ENCODE measurements at regions not wholly inside any gene's neighbourhood (a gene's known extent, or its start where the extent isn't known, plus 50 kb on each side); places are given as distances from the start of the nearest gene placed in this dataset.

DNA sequence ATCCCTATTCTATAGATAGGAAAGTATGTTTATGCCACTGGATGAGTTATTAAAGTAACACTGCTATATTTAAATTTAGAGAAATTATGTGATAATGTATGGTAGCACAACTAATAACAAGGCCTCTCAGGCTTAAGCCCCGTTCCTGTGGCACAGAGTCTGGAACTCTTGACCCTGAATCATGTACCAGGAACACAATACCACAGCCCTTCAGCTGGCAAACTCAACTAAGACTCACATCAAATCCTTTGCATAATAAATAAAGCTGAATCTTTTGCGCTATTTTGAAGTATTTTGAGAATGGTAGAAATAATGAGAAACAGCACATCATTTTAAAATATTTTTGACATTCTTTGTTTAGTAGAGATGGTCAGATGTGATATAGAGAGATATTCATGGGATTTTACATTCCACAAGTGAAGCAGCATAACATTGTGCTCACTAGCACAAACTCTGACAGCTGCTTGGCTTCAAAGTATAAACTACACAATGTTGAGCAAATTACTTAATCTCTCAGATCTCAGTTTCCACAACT, 478.4 kb upstream of the FAM241A start:
- TF ChIP-seq CTCF (IDR thresholded peaks at IDR 0.05; ENCODE audit: low read length) (no peak), EZH2 (optimal IDR thresholded peaks at IDR 0.05; ENCODE audit: low read depth, low read length) (no peak), EZH2phosphoT487 (IDR thresholded peaks at IDR 0.05; ENCODE audit: low read length) (no peak)

Data from MM.1S (cell line).